DND-41 (cell line): ENCODE measurements at regions not wholly inside any gene's neighbourhood (a gene's known extent, or its start where the extent isn't known, plus 50 kb on each side); places are given as distances from the start of the nearest gene placed in this dataset.

Source experiments
- ATAC-seq: fragments of 200-7000 bp; cut with Tn5 transposase; 3 replicates; pipeline ENCODE4 v1.9.1; 2021; ENCODE audit warnings: low read depth; ENCODE audit not compliant: insufficient read depth
- DNase-seq: peaks from one replicate; pipeline ENCODE4 v3.0.0-alpha.2; 2020
- H2AFZ ChIP-seq: 2 replicates; pipeline ENCODE4 v1.6.0; 2012; ENCODE audit warnings: low read depth, low read length
- H3K27ac ChIP-seq: 2 replicates; pipeline ENCODE4 v1.5.1; 2012; ENCODE audit warnings: low read length, inconsistent platforms
- H3K27me3 ChIP-seq: fragments of 200-600 bp; sonication (generic); 2 replicates; pipeline ENCODE4 v1.6.0; 2012; ENCODE audit warnings: low read length, mild to moderate bottlenecking, inconsistent platforms; ENCODE audit not compliant: insufficient read depth, poor library complexity
- H3K36me3 ChIP-seq: 2 replicates; pipeline ENCODE4 v1.5.1; 2012; ENCODE audit warnings: low read length, inconsistent platforms; ENCODE audit not compliant: insufficient read depth
- H3K4me1 ChIP-seq: 2 replicates; pipeline ENCODE4 v1.5.1; 2012; ENCODE audit warnings: mild to moderate bottlenecking, low read length; ENCODE audit not compliant: insufficient read depth
- H3K4me2 ChIP-seq: 2 replicates; pipeline ENCODE4 v1.6.0; 2012; ENCODE audit warnings: mild to moderate bottlenecking, moderate library complexity, low read length, inconsistent platforms; ENCODE audit not compliant: insufficient read depth
- H3K4me3 ChIP-seq, 2 experiments: fragments of 200-600 bp in 1 of 2; shearing (Covaris generic) in 1 of 2; 2 replicates each; pipeline ENCODE4 v1.5.1; 2012 to 2016; ENCODE audit warnings: inconsistent platforms in 2 of 2, low read length in 2 of 2, mild to moderate bottlenecking in 2 of 2, low read depth in 1 of 2, moderate library complexity in 1 of 2
- H3K79me2 ChIP-seq: 2 replicates; pipeline ENCODE4 v1.6.0; 2012; ENCODE audit warnings: low read length, inconsistent platforms; ENCODE audit not compliant: insufficient read depth
- H3K9ac ChIP-seq: 2 replicates; pipeline ENCODE4 v1.6.0; 2012; ENCODE audit warnings: low read depth, mild to moderate bottlenecking, inconsistent platforms, low read length, moderate library complexity
- H3K9me3 ChIP-seq: 2 replicates; pipeline ENCODE4 v1.5.1; 2012; ENCODE audit warnings: low read length, moderate library complexity, mild to moderate bottlenecking, inconsistent platforms; ENCODE audit not compliant: insufficient read depth, severe bottlenecking
- H4K20me1 ChIP-seq: 2 replicates; pipeline ENCODE4 v1.6.0; 2012; ENCODE audit warnings: low read length; ENCODE audit not compliant: insufficient read depth
- CTCF ChIP-seq: IDR thresholded peaks from 2 replicates; pipeline ENCODE4 v1.5.1; 2012; ENCODE audit warnings: borderline replicate concordance, low read length, moderate library complexity, mild to moderate bottlenecking; ENCODE audit not compliant: poor library complexity, severe bottlenecking; ENCODE audit errors: extremely low read depth
- EZH2 ChIP-seq: IDR thresholded peaks from 3 replicates; pipeline ENCODE4 v1.6.1; 2012; ENCODE audit warnings: borderline replicate concordance, low read depth, mild to moderate bottlenecking, moderate library complexity, low read length, inconsistent platforms; ENCODE audit not compliant: severe bottlenecking

- H3K9me3 ChIP-seq: no peaks in the 10 kb centered on the region
- H3K27ac ChIP-seq: no peak overlapping the region
- no peaks in the 10 kb centered on the region for H3K36me3 ChIP-seq
- H3K4me2 ChIP-seq: no peak overlapping the region
- H3K79me2 ChIP-seq: no peaks in the 10 kb centered on the region
- no peak for DNase-seq
- H3K9ac ChIP-seq: no peak overlapping the region
- H2AFZ ChIP-seq: no peak overlapping the region
- ATAC-seq: no peak
- H3K4me1 ChIP-seq: no peaks in the 10 kb centered on the region
- no peak overlapping the region for H3K4me3 ChIP-seq
- H3K27me3 ChIP-seq: no peaks in the 10 kb centered on the region
- no peaks in the 10 kb centered on the region for H4K20me1 ChIP-seq
- TF ChIP-seq EZH2: no peak
- TF ChIP-seq CTCF: no peak
Observed at GRCh38 chr10:47123716-47124288, 176.2 kb upstream of the GDF10 start.

- H3K79me2 ChIP-seq: no peaks in the 10 kb centered on the region
- no peaks in the 10 kb centered on the region for H4K20me1 ChIP-seq
- H3K4me2 ChIP-seq: no peak overlapping the region
- DNase-seq (no peak), ATAC-seq (no peak)
- H3K27me3 ChIP-seq: no peaks in the 10 kb centered on the region
- H3K4me1 ChIP-seq: peaks cover 11% of the 10 kb centered on the region; the same call in 1 of the 2 replicates
- no peak overlapping the region for H3K9ac ChIP-seq
- no peak overlapping the region for H3K4me3 ChIP-seq
- H3K27ac ChIP-seq: no peak overlapping the region
- TF ChIP-seq EZH2 (no peak), CTCF (no peak)
- H3K36me3 ChIP-seq: no peaks in the 10 kb centered on the region
- no peak overlapping the region for H2AFZ ChIP-seq
- no peaks in the 10 kb centered on the region for H3K9me3 ChIP-seq
Observed at GRCh38 chr10:47127188-47127785, 172.7 kb upstream of the GDF10 start.

- Histone ChIP-seq H3K4me1 (peaks cover 11% of the 10 kb centered on the region; the same call in 1 of the 2 replicates), H2AFZ (no peak overlapping the region), H3K4me2 (no peak overlapping the region), H3K9ac (no peak overlapping the region), H3K36me3 (no peaks in the 10 kb centered on the region), H4K20me1 (no peaks in the 10 kb centered on the region), H3K79me2 (no peaks in the 10 kb centered on the region), H3K27me3 (no peaks in the 10 kb centered on the region), H3K27ac (no peak overlapping the region), H3K4me3 (no peak overlapping the region), H3K9me3 (no peaks in the 10 kb centered on the region)
- ATAC-seq: no peak
- TF ChIP-seq CTCF: no peak
- no peak for TF ChIP-seq EZH2
- no peak for DNase-seq
Observed at GRCh38 chr10:47130491-47130890, 169.5 kb upstream of the GDF10 start.
